HG03571 (cell line): ENCODE measurements at regions not wholly inside any gene's neighbourhood (a gene's known extent, or its start where the extent isn't known, plus 50 kb on each side); places are given as distances from the start of the nearest gene placed in this dataset.
"Not testable (repeated sequence)": the region's sequence is repeated elsewhere in the genome, so short reads cannot be mapped to it uniquely, and the experiment has no call there.

Experiments used
- ATAC-seq: cut with Tn5 transposase; IDR thresholded peaks from one replicate; pipeline ENCODE4 v1.9.1; 2021; ENCODE audit not compliant: unreplicated experiment

- no peak for ATAC-seq
Observed at GRCh38 chrX:40852586-40852985, 117.2 kb upstream of the MED14 start.

- ATAC-seq, result no peak
Observed at GRCh38 chrX:40853004-40853815, 117.9 kb upstream of the MED14 start.

- no peak for ATAC-seq
Observed at GRCh38 chrX:40853816-40854123, 118.4 kb upstream of the MED14 start.

GRCh38 chrX:40854242-40854641 lies 118.9 kb upstream of the MED14 start:
- no peak for ATAC-seq

- no peak for ATAC-seq
Observed at GRCh38 chrX:40855411-40855810, 120.1 kb upstream of the MED14 start.

- no peak for ATAC-seq
Observed at GRCh38 chrX:40855932-40856515, 120.7 kb upstream of the MED14 start.

- not testable (repeated sequence) for ATAC-seq
Observed at GRCh38 chrX:40861952-40862554, 126.7 kb upstream of the MED14 start.

- ATAC-seq, result not testable (repeated sequence)
Observed at GRCh38 chrX:40863260-40863659, 127.9 kb upstream of the MED14 start.

- no peak for ATAC-seq
Observed at GRCh38 chrX:40863671-40864070, 128.3 kb upstream of the MED14 start.

GRCh38 chrX:40864972-40865371 lies 129.6 kb upstream of the MED14 start:
- ATAC-seq, result no peak

GRCh38 chrX:40866893-40867292 lies 131.6 kb upstream of the MED14 start:
- ATAC-seq, result no peak

- no peak for ATAC-seq
Observed at GRCh38 chrX:40867352-40867751, 132.0 kb upstream of the MED14 start.

GRCh38 chrX:40868868-40869267 lies 133.5 kb upstream of the MED14 start:
- ATAC-seq, result no peak

- not testable (repeated sequence) for ATAC-seq
Observed at GRCh38 chrX:40870982-40871381, 135.6 kb upstream of the MED14 start.

- peak; percentile 64 for ATAC-seq
Observed at GRCh38 chrX:40871385-40872082, 136.2 kb upstream of the MED14 start.

GRCh38 chrX:40872351-40872750 lies 137.0 kb upstream of the MED14 start:
- no peak for ATAC-seq

GRCh38 chrX:40875476-40875875 lies 140.1 kb upstream of the MED14 start:
- no peak for ATAC-seq

GRCh38 chrX:40877887-40878286 lies 142.5 kb upstream of the MED14 start:
- no peak for ATAC-seq

GRCh38 chrX:40878766-40879165 lies 143.4 kb upstream of the MED14 start:
- ATAC-seq, result no peak

- not testable (repeated sequence) for ATAC-seq
Observed at GRCh38 chrX:40879172-40879571, 143.8 kb upstream of the MED14 start.

GRCh38 chrX:40880712-40881111 lies 145.4 kb upstream of the MED14 start:
- no peak for ATAC-seq
